SK-N-SH (cell line): ENCODE measurements at regions not wholly inside any gene's neighbourhood (a gene's known extent, or its start where the extent isn't known, plus 50 kb on each side); places are given as distances from the start of the nearest gene placed in this dataset.
"Not testable (repeated sequence)": the region's sequence is repeated elsewhere in the genome, so short reads cannot be mapped to it uniquely, and the experiment has no call there.

Experiments used
- EP300 ChIP-seq, 2 experiments: IDR thresholded peaks; 2 replicates each; pipeline versions ENCODE4 v1.4.0 to v1.6.1; 2012; ENCODE audit warnings: borderline replicate concordance in 1 of 2, low read depth in 1 of 2, low read length in 1 of 2
- TF ChIP-seq, protein P1 (sequence below): fragments of 200-600 bp; sonication (generic); IDR thresholded peaks from 2 replicates; pipeline ENCODE4 v1.6.1; 2017; ENCODE audit warnings: antibody characterized with exemption, mild to moderate bottlenecking, moderate library complexity

DNA sequence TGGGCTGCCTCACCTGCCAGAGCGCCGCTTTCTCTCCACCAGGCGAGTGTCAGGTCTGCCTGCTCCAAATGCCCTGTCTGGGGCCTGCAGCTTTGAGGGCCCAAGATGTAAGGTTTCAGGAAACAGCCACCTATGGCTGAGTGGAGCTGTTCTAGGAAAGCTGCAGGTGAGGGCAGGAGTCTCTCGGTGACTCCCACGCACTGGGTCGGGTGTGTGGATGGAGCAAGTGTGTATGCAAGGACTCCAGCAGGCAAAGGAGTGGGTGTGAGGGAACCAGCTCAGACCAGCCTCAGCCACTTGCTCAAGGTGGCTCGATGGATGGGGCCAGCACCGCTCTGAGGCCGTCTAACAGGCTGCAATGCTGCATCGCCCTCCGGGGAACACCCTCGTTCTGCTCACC lies 123.7 kb downstream of the LIMS4 start:
- TF ChIP-seq EP300 (IDR thresholded peaks at IDR 0.05; ENCODE audit: borderline replicate concordance in 1 of 2, low read depth in 1 of 2, low read length in 1 of 2): not testable (repeated sequence)
- TF ChIP-seq, protein P1, sequence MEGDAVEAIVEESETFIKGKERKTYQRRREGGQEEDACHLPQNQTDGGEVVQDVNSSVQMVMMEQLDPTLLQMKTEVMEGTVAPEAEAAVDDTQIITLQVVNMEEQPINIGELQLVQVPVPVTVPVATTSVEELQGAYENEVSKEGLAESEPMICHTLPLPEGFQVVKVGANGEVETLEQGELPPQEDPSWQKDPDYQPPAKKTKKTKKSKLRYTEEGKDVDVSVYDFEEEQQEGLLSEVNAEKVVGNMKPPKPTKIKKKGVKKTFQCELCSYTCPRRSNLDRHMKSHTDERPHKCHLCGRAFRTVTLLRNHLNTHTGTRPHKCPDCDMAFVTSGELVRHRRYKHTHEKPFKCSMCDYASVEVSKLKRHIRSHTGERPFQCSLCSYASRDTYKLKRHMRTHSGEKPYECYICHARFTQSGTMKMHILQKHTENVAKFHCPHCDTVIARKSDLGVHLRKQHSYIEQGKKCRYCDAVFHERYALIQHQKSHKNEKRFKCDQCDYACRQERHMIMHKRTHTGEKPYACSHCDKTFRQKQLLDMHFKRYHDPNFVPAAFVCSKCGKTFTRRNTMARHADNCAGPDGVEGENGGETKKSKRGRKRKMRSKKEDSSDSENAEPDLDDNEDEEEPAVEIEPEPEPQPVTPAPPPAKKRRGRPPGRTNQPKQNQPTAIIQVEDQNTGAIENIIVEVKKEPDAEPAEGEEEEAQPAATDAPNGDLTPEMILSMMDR: not testable (repeated sequence)
